ENCODE measurements at regions not wholly inside any gene's neighbourhood (a gene's known extent, or its start where the extent isn't known, plus 50 kb on each side); places are given as distances from the start of the nearest gene placed in this dataset.

DNA sequence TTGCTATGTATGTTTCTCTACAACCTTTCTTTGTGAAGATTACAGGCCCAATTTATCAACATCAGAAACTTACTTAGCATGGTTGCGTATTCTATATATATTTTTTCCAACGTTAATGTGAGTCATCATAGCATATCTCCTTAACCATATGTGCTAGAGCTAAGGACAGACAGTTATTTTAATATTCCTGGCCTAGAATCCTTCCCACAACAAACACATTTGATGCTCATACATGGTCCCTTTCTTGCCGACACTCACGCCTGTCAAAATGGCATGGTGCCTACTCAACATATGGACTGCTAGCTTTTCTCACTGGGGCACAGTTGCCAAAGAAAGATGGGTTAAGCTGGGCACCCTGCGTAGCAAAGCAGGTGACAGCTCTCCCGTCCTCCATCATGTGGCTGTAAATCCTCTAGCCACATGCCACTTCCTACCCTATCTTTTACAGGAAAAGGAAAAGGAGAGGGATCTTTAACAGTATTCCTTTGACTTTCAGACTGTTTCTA is 75.2 kb upstream of the GALNT5 start:
- TF ChIP-seq CTCF (conservative IDR thresholded peaks at IDR 0.05; ENCODE audit: low read depth, low read length) = no peak
- DNase-seq (ENCODE audit: low read depth) = peak; percentile 33
- H3K4me3 ChIP-seq (ENCODE audit: low read depth, low read length) = no peak overlapping the region

GRCh38 chr2:157182834-157183396 is 74.6 kb upstream of the GALNT5 start:
- no peak for TF ChIP-seq CTCF (conservative IDR thresholded peaks at IDR 0.05; ENCODE audit: low read depth, low read length)
- peak; percentile 93 for DNase-seq (ENCODE audit: low read depth)
- no peak overlapping the region for H3K4me3 ChIP-seq (ENCODE audit: low read depth, low read length)

DNA sequence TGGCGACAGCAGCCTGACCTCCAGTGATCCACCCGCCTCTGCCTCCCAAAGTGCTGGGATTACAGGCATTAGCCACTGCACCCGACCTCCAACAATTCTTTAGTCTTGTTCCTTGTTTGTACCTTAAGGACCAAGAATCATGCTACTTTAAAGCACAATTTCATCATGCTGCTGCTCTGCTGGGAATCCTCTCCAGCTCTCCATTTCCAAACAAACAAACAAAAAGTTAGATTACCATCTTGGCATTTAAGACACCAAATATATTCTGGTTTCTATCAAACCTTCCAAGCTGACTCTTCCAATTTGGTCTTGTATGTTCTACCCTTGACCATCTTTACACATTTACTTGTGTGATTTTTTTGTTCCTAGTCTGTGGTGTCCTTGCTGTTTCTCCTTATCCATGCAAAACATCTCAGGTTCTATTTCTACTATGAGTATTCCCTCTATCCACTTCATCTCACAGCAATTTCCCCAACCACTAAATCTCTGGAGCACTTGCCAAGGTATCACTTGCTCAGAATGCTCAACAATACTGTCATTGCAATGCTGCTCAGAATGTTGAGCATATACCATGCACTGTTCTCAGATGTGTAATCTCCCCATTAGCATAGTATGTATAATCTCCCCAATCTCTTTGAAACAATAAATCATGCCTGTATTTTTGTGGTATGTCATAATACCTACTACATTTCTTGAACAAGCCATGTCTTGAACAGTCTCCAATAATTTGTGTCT is 73.2 kb upstream of the GALNT5 start:
- TF ChIP-seq CTCF (conservative IDR thresholded peaks at IDR 0.05; ENCODE audit: low read depth, low read length) = no peak
- DNase-seq (ENCODE audit: low read depth) = no peak
- no peak overlapping the region for H3K4me3 ChIP-seq (ENCODE audit: low read depth, low read length)

- H3K4me3 ChIP-seq (ENCODE audit: low read depth, low read length) = no peak overlapping the region
- peak; percentile 71 for DNase-seq (ENCODE audit: low read depth)
- peak; percentile 35 for TF ChIP-seq CTCF (conservative IDR thresholded peaks at IDR 0.05; ENCODE audit: low read depth, low read length)
Observed at GRCh38 chr2:157185476-157186227, 71.9 kb upstream of the GALNT5 start.

DNA sequence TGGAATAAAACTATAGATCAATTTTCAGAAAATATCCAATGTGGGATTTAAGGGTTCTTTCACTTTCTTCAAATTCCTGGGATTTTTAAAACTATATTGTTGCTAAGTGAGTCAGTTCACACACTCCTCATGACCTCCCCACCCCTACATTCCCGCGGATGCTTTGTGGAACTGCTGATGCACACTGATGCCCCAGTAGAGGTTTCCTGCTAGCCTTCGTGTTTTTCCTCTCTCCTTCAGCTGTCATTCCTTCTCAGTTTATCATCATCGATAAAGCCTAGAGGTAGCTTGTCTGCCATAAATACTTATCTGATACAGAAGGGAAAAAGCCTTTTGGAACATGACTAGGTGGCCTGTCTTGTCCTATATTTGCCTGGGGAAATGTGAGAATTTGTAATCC is 67.4 kb upstream of the GALNT5 start:
- peak; percentile 93 for DNase-seq (ENCODE audit: low read depth)
- no peak for TF ChIP-seq CTCF (conservative IDR thresholded peaks at IDR 0.05; ENCODE audit: low read depth, low read length)
- no peak overlapping the region for H3K4me3 ChIP-seq (ENCODE audit: low read depth, low read length)

GRCh38 chr2:157191186-157191585 is 66.3 kb upstream of the GALNT5 start:
- no peak for TF ChIP-seq CTCF (conservative IDR thresholded peaks at IDR 0.05; ENCODE audit: low read depth, low read length)
- no peak for DNase-seq (ENCODE audit: low read depth)
- no peak overlapping the region for H3K4me3 ChIP-seq (ENCODE audit: low read depth, low read length)
